ENCODE measurements at regions not wholly inside any gene's neighbourhood (a gene's known extent, or its start where the extent isn't known, plus 50 kb on each side); places are given as distances from the start of the nearest gene placed in this dataset.

DNA sequence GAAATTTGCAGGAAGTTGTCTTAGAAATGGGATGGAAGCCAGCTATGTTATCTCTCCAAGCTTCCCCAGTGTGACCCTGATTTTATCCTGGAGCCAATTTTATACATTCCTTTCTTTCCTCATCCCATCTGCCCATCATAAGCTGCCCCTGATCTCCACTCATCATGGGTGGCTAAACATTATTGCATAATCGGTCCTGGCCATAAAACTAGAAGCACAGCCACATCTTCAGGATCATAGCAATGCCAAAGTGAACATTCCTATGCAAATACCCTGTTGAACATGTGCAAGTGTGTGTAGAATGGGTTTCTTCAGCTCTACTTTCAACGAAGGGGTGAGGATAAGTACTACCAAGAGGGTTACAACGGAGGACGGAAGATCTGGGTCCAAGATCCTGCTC is 50.6 kb upstream of the COG2 start:
- TF ChIP-seq, protein P1, sequence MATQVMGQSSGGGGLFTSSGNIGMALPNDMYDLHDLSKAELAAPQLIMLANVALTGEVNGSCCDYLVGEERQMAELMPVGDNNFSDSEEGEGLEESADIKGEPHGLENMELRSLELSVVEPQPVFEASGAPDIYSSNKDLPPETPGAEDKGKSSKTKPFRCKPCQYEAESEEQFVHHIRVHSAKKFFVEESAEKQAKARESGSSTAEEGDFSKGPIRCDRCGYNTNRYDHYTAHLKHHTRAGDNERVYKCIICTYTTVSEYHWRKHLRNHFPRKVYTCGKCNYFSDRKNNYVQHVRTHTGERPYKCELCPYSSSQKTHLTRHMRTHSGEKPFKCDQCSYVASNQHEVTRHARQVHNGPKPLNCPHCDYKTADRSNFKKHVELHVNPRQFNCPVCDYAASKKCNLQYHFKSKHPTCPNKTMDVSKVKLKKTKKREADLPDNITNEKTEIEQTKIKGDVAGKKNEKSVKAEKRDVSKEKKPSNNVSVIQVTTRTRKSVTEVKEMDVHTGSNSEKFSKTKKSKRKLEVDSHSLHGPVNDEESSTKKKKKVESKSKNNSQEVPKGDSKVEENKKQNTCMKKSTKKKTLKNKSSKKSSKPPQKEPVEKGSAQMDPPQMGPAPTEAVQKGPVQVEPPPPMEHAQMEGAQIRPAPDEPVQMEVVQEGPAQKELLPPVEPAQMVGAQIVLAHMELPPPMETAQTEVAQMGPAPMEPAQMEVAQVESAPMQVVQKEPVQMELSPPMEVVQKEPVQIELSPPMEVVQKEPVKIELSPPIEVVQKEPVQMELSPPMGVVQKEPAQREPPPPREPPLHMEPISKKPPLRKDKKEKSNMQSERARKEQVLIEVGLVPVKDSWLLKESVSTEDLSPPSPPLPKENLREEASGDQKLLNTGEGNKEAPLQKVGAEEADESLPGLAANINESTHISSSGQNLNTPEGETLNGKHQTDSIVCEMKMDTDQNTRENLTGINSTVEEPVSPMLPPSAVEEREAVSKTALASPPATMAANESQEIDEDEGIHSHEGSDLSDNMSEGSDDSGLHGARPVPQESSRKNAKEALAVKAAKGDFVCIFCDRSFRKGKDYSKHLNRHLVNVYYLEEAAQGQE (IDR thresholded peaks at IDR 0.05; ENCODE audit: insufficient read depth in 1 of 2, low read depth in 2 of 2, low read length in 2 of 2), result no peak
- no peak for TF ChIP-seq POLR2AphosphoS5 (IDR thresholded peaks at IDR 0.05; ENCODE audit: low read depth, low read length)
- no peak for TF ChIP-seq TAF1 (IDR thresholded peaks at IDR 0.05; ENCODE audit: borderline replicate concordance, insufficient read depth, low read length)
- TF ChIP-seq FOXP2 (optimal IDR thresholded peaks at IDR 0.05; ENCODE audit: borderline replicate concordance, extremely low read depth, extremely low read length, insufficient read depth), result no peak

DNA sequence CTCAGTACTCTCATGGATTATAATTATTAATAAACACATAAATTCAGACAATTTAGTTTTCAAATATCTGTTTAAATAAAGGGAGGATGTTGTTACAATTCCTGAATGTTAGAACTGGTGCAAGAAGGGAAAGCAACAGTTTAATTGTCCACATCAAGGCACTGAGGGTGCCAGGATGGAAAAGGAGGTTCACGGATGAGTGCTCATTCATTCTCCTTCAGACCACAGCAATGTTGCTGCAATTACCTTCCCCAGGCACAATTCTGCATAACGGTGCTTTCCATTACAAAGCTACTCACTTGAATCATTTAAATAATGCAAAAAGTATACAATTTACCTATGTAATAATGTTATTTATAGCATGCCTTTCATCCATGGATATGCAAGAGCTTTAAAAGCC is 52.3 kb upstream of the COG2 start:
- TF ChIP-seq SIN3A (IDR thresholded peaks at IDR 0.05; ENCODE audit: borderline replicate concordance, insufficient read depth, low read length), result no peak
- TF ChIP-seq FOXP2 (optimal IDR thresholded peaks at IDR 0.05; ENCODE audit: borderline replicate concordance, extremely low read depth, extremely low read length, insufficient read depth), result no peak

DNA sequence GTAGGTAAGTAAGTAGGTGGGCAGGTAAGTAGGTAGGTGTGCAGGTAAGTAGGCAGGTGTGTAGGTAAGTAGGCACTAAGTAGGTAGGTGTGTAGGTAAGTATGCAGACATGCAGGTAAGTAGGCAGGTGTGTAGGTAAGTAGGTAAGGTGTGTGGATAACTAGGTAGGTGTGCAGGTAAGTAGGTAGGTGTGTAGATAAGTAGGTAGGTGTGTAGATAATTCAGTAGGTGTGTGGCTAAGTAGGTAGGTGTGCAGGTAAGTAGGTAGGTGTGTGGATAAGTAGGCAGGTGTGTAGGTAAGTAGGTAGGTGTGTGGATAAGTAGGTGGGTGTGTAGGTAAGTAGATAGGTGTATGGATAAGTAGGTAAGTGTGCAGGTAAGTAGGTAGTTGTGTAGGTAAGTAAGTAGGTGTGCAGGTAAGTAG is 53.9 kb upstream of the COG2 start:
- TF ChIP-seq TAF1 (IDR thresholded peaks at IDR 0.05; ENCODE audit: borderline replicate concordance, insufficient read depth, low read length), result no peak

DNA sequence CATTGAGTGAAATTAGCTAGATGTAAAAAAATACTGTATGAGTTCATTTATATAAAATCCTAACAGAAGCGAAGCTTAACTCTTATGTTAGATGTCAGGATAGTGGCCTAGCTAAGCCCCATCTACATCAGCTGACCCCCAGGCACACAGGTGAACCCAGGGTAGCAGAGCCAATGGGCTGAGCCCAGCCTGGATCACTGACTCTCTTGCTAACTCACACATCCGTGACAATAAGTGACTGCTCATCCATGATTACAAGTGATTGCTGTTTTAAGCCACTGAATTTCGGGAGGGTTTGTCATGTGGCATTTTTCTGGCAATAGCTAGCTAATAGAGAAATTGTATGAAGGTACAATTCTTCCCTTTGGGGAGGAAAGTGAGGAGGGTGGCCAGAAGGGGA is 55.2 kb upstream of the COG2 start:
- no peak for TF ChIP-seq POLR2AphosphoS5 (IDR thresholded peaks at IDR 0.05; ENCODE audit: low read depth, low read length)
- no peak for TF ChIP-seq FOXP2 (optimal IDR thresholded peaks at IDR 0.05; ENCODE audit: borderline replicate concordance, extremely low read depth, extremely low read length, insufficient read depth)
- TF ChIP-seq TAF1 (IDR thresholded peaks at IDR 0.05; ENCODE audit: borderline replicate concordance, insufficient read depth, low read length), result no peak
- TF ChIP-seq SIN3A (IDR thresholded peaks at IDR 0.05; ENCODE audit: borderline replicate concordance, insufficient read depth, low read length), result no peak
- TF ChIP-seq, protein P1 (IDR thresholded peaks at IDR 0.05; ENCODE audit: insufficient read depth in 1 of 2, low read depth in 2 of 2, low read length in 2 of 2), result no peak

DNA sequence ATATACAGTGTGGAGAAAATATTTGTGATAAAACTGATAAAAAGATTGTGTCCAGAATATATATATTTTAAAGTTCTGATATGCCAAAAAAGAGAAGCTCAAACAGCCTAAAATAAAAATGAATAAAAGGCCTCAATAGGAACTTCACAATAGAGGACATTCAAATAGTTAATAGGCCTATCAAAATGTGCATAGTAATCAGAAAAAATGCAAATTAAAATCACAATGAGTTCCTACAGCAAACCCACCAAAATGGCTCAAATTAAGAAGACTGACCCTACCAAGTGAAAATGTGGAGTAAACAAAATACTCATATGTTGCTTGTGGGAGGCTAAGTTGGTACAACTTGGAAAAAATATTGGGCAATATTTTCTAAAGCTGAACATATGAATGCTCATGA is 57.6 kb upstream of the COG2 start:
- TF ChIP-seq TAF1 (IDR thresholded peaks at IDR 0.05; ENCODE audit: borderline replicate concordance, insufficient read depth, low read length) (no peak), SIN3A (IDR thresholded peaks at IDR 0.05; ENCODE audit: borderline replicate concordance, insufficient read depth, low read length) (no peak), POLR2AphosphoS5 (IDR thresholded peaks at IDR 0.05; ENCODE audit: low read depth, low read length) (no peak), FOXP2 (optimal IDR thresholded peaks at IDR 0.05; ENCODE audit: borderline replicate concordance, extremely low read depth, extremely low read length, insufficient read depth) (no peak)
- TF ChIP-seq, protein P1 (IDR thresholded peaks at IDR 0.05; ENCODE audit: insufficient read depth in 1 of 2, low read depth in 2 of 2, low read length in 2 of 2), result no peak

DNA sequence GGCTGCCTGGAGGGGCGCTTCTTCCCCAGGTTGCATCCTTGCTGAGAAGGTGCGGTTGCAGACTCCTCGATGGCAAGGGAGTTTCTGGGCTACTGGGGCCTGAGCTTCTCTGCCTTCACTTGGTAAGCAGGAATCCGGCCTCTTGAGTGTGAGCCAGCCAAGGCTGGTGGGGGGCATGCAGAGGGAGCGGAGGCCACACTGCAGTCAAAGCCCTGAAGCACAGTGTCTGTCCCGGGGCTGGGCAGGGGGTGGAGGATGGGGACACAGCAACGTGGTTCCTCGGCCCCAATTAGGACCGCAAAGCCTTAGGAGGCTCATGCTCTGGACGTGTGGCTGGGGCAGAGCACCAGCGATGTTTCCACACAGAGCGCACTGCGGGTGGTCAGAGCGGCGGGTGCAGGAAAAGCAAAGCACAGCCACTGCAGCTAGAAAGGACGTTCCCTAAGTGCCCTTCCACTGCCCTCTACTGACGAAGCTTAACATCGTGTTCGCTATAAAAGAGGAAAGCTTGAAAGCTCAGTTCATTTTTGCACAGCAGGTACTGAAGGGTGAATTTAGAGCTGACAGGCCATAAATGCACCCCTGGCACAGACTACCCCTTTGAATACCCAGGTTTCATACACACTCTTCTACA is 60.7 kb upstream of the COG2 start:
- TF ChIP-seq SIN3A (IDR thresholded peaks at IDR 0.05; ENCODE audit: borderline replicate concordance, insufficient read depth, low read length) (no peak), POLR2AphosphoS5 (IDR thresholded peaks at IDR 0.05; ENCODE audit: low read depth, low read length) (no peak), FOXP2 (optimal IDR thresholded peaks at IDR 0.05; ENCODE audit: borderline replicate concordance, extremely low read depth, extremely low read length, insufficient read depth) (no peak), TAF1 (IDR thresholded peaks at IDR 0.05; ENCODE audit: borderline replicate concordance, insufficient read depth, low read length) (no peak)
- TF ChIP-seq, protein P1 (IDR thresholded peaks at IDR 0.05; ENCODE audit: insufficient read depth in 1 of 2, low read depth in 2 of 2, low read length in 2 of 2), result no peak
